ENCODE measurements at regions not wholly inside any gene's neighbourhood (a gene's known extent, or its start where the extent isn't known, plus 50 kb on each side); places are given as distances from the start of the nearest gene placed in this dataset.

DNA sequence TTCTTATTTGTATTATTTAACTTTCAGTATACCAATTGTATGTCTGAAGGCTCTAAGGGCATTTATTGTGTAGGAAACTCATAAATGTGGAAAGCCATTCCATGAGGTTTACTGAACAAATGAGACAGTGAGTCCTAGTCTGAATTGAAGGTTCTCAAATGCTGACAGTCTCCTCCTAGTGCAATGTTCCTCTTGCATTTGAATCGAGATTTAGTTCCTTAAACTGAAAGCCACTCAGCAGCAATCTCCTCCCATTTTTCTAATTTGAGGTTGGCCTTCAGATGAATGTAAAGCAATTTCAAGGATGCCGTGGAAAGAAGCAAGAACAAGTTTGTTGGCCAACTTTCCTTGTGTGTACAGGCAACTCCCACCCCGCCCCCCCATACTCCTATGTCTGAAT, 493.2 kb upstream of the KLF4 start:
- no peaks in the 10 kb centered on the region for H3K9me3 ChIP-seq
- no peak overlapping the region for H3K4me3 ChIP-seq
- intact Hi-C loops (cut with DNase I; ENCODE audit: low total_unique reads), result no loop called here
- H3K27ac ChIP-seq, result peak overlapping the region in 1 of 5 donors; percentile 5
- no peak for DNase-seq
- peaks cover 0 to 12% (median 0%) of the 10 kb centered on the region in 4 donors for H3K4me1 ChIP-seq
- TF ChIP-seq POLR2A (IDR thresholded peaks at IDR 0.05), result no peak
- no peak for TF ChIP-seq EP300 (IDR thresholded peaks at IDR 0.05)
- TF ChIP-seq, protein P1, sequence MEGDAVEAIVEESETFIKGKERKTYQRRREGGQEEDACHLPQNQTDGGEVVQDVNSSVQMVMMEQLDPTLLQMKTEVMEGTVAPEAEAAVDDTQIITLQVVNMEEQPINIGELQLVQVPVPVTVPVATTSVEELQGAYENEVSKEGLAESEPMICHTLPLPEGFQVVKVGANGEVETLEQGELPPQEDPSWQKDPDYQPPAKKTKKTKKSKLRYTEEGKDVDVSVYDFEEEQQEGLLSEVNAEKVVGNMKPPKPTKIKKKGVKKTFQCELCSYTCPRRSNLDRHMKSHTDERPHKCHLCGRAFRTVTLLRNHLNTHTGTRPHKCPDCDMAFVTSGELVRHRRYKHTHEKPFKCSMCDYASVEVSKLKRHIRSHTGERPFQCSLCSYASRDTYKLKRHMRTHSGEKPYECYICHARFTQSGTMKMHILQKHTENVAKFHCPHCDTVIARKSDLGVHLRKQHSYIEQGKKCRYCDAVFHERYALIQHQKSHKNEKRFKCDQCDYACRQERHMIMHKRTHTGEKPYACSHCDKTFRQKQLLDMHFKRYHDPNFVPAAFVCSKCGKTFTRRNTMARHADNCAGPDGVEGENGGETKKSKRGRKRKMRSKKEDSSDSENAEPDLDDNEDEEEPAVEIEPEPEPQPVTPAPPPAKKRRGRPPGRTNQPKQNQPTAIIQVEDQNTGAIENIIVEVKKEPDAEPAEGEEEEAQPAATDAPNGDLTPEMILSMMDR (IDR thresholded peaks at IDR 0.05), result no peak
- no peak for TF ChIP-seq POLR2AphosphoS5 (IDR thresholded peaks at IDR 0.05)
- H3K36me3 ChIP-seq, result no peaks in the 10 kb centered on the region
- no peaks in the 10 kb centered on the region for H3K27me3 ChIP-seq
- 38 to 58% (median 50%) methylated on average over 3 of the region's 3 CpGs for WGBS, 5 donors

- Histone ChIP-seq H3K36me3 (no peaks in the 10 kb centered on the region), H3K4me3 (no peak overlapping the region), H3K4me1 (peaks cover 0 to 15% (median 0%) of the 10 kb centered on the region in 4 donors), H3K9me3 (no peaks in the 10 kb centered on the region), H3K27ac (peak overlapping the region in 1 of 5 donors; percentile 5), H3K27me3 (no peaks in the 10 kb centered on the region)
- no peak for DNase-seq
- intact Hi-C loops (cut with DNase I; ENCODE audit: low total_unique reads), result no loop called here
- TF ChIP-seq, protein P1 (IDR thresholded peaks at IDR 0.05), result no peak
- TF ChIP-seq POLR2AphosphoS5 (IDR thresholded peaks at IDR 0.05), result no peak
- TF ChIP-seq EP300 (IDR thresholded peaks at IDR 0.05), result no peak
- no peak for TF ChIP-seq POLR2A (IDR thresholded peaks at IDR 0.05)
- 89 to 100% (median 95%) methylated on average over 1 of the region's 1 CpG for WGBS, 5 donors
Measured at GRCh38 chr9:107982001-107982400, 492.4 kb upstream of the KLF4 start.

- 76 to 94% (median 92%) methylated on average over 2 of the region's 2 CpGs for WGBS, 5 donors
- TF ChIP-seq POLR2AphosphoS5 (IDR thresholded peaks at IDR 0.05) (no peak), EP300 (IDR thresholded peaks at IDR 0.05) (no peak), POLR2A (IDR thresholded peaks at IDR 0.05) (no peak)
- TF ChIP-seq, protein P1 (IDR thresholded peaks at IDR 0.05), result no peak
- intact Hi-C loops (cut with DNase I; ENCODE audit: low total_unique reads), result no loop called here
- H3K4me3 ChIP-seq, result no peak overlapping the region
- no peaks in the 10 kb centered on the region for H3K9me3 ChIP-seq
- no peaks in the 10 kb centered on the region for H3K36me3 ChIP-seq
- no peak for DNase-seq
- H3K4me1 ChIP-seq, result peaks cover 0 to 21% (median 0%) of the 10 kb centered on the region in 4 donors
- no peak overlapping the region for H3K27ac ChIP-seq
- H3K27me3 ChIP-seq, result no peaks in the 10 kb centered on the region
Measured at GRCh38 chr9:107980984-107981383, 491.4 kb upstream of the KLF4 start.

GRCh38 chr9:107976767-107977166, 487.2 kb upstream of the KLF4 start:
- WGBS, 5 donors, result 20 to 38% (median 29%) methylated on average over 1 of the region's 1 CpG
- H3K27me3 ChIP-seq, result no peaks in the 10 kb centered on the region
- peak overlapping the region in 1 of 5 donors; percentile 25 for H3K27ac ChIP-seq
- peaks cover 0 to 9% (median 0%) of the 10 kb centered on the region in 4 donors for H3K4me1 ChIP-seq
- no peaks in the 10 kb centered on the region for H3K9me3 ChIP-seq
- TF ChIP-seq POLR2AphosphoS5 (IDR thresholded peaks at IDR 0.05) (peak in 2 of 3 donors; percentile 8 to 46), POLR2A (IDR thresholded peaks at IDR 0.05) (no peak)
- TF ChIP-seq, protein P1 (IDR thresholded peaks at IDR 0.05), result no peak
- intact Hi-C loops (cut with DNase I; ENCODE audit: low total_unique reads), result no loop called here
- no peaks in the 10 kb centered on the region for H3K36me3 ChIP-seq
- H3K4me3 ChIP-seq, result no peak overlapping the region
- DNase-seq, result peak; percentile 56 to 67
